HG03460 (cell line): ENCODE measurements at regions not wholly inside any gene's neighbourhood (a gene's known extent, or its start where the extent isn't known, plus 50 kb on each side); places are given as distances from the start of the nearest gene placed in this dataset.

ENCODE experiments used
- ATAC-seq: cut with Tn5 transposase; IDR thresholded peaks from one replicate; pipeline ENCODE4 v1.9.1; 2021; ENCODE audit not compliant: unreplicated experiment

DNA sequence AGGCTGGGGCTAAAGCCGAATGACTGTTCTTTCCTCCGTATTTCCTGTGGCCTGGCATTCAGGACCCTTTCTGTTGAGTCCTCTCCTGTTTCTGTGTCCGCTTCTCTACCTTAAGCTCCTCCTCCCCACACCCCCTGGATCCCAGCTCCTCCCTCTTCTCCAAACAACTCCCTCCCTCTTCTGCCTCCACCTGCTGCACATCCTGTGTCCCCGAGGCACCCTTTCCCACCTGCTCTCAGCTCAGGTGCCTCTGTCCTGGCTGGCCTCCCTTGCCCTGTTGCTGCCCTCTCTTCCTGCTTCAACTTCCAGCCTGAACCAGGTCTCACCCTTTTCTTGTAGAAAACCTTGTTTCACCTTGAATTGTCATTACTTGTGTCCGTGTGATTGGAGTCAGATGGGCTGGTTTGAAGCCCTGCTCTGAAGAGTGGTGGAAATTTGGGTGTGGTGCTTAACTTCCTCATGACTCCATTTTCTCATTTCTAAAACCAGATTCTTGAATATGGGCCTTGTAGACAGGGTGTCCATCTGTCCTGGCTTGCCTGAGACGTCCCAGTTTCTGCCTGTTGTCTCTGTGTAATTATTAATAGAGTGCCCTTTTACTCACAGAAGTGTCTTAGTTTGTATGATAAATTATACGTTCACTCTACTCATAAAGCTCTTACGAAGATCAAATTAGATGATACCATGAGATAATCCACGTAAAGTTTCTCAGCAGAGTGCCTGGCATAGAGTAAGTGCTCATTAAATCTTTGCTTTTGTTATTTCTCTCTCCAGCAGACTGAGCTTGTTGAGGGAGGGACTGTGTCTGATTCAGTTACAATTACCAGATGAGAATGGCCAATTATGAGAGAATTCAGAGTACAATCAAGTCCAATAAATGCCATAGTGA lies 58.9 kb upstream of the TRABD2B start:
- ATAC-seq, result no peak

GRCh38 chr1:48054232-48054631 lies 57.0 kb upstream of the TRABD2B start:
- no peak for ATAC-seq

DNA sequence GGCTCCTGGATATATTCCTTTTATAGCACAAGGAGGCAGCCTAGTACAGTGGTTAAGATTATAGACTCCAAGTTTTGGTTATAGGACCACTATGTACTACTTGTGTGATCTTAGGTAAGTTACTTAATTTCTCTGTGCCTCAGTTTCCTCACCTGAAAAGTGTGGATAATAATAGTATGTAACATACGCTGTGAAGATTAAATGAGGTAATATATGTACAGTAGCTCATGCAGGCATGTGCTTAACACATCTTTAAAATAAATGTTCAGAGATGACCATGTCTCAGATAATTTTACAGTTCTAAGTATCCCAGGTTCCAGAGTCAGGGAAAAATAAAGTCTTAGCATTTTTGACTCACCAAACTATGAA lies 55.7 kb upstream of the TRABD2B start:
- ATAC-seq, result no peak

DNA sequence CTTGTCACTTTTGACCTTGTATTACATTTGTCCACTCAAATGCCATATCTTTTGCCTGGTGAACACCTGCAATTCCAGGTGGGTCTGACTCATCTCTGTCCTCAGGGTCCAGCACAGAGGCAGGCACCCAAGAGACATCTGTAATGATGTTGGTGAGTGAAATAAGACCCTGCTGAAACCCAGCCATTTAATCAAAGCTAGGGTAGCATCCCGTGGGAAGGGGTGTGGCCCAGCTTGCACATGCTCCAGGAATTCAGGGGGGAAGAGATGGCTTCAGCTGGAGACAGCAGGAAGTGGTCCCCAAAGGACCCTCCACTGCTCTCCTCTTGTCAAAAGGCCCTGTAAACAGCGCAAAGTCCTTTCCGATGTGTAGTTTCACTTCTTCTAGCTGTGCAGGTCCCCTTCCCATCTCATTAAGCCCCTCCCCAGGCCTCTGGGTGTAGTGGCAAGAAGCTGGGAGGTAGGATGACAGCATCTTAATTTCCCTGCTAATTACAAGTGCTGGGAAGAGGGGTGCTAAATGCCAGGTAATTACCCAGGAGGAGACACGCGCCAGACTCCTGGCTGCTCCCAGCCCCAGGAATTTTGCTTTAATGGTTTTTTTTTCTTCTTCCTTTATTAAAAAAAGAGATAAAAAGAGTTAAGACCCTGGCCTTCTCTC lies 54.4 kb upstream of the TRABD2B start:
- ATAC-seq, result no peak

DNA sequence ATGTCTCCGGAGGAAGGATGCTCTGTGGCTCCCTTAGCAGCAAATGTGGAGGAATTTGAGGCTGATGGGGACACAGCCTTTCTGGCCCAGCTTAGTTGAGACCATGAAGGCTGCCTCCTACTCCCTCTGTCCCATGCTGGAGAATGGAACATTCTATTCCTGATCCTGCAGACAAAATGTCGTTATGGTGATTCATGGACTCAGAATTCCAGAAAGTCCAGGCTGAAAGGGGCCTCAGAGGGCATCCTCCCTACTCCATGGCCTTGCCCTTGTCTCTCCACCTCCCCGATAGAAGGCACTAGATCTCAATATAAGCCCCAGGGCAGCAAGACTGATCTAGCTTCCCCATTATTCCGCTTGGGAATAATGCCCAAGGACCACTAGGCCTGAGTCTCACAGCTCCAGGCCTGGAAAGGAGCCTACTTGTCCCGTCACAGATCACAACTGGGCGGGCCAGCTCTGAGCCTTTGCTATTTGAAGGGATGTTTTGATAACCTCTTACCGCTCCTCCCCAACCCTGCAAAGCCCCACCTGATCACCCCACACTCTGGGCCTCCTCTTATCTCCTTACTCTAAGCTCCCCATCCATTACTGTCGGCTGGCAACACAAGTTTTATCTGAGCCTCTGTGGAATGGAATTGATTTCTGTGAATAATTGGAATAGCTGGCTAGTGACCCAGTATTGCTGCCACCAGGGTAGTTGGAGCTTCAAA lies 52.8 kb upstream of the TRABD2B start:
- ATAC-seq, result no peak

- no peak for ATAC-seq
These were observed 51.8 kb upstream of the TRABD2B start for GRCh38 chr1:48048980-48049379.

- no peak for ATAC-seq
These were observed 50.9 kb upstream of the TRABD2B start for GRCh38 chr1:48048064-48048463.

GRCh38 chr1:48047116-48047515 lies 49.9 kb upstream of the TRABD2B start:
- ATAC-seq, result no peak
